ENCODE measurements at regions not wholly inside any gene's neighbourhood (a gene's known extent, or its start where the extent isn't known, plus 50 kb on each side); places are given as distances from the start of the nearest gene placed in this dataset.
"Not testable (repeated sequence)": the region's sequence is repeated elsewhere in the genome, so short reads cannot be mapped to it uniquely, and the experiment has no call there.

DNA sequence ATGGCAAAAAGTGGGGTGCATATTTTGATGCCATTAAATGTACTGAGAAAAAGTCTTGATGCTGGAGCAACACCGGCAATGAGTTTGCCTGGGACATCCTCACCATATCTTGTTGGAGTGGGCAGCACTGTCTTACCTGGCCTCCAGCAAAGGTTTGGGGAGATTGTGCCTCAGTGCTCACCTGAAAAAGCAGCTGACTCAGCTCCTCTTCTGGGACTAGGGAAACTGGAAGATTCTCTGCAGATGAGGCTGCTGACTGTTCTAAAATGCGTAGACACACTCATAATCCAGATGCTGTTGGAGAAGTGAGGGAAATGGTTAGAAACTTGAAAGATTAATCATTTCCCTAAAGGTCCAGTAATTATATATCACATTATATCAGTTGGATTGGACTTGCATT is 593.7 kb upstream of the HS3ST1 start:
- no peak for DNase-seq

DNA sequence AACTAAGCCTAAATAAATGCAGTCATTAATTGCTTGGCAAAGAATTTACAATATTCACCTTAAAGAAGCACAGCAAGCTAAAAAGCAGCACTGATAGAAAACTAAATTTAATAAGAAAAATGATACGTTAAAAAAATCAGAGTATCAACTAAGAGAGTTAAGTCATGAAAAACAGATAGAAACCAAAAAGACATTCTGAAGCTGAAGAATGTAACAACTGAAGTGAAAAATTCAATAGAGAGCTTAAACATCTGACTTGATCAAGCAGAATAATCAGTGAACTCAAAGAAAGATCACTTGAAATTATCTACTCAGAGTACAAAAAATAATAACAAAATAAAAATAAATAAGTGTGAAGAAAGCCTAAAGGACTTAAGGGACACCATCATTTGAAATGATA is 588.0 kb upstream of the HS3ST1 start:
- no peak for DNase-seq

DNA sequence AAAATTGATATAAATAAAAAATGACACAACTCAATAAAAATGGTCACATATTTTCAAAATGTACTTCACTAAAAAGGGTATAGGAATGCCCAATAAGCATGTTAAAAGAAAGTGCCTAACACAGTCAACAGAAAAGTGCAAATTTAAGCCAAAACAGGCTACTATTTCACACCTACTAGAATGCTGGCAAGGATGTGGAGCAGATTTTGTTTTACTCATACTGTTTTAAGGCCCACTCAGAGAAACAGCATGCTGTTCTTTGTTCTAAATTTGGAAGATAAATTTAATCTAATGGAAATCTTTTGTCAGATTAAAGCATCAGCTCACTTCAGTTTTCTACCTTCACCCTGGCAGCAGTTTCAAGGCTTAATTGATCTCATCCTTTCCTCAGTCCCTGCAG is 576.8 kb upstream of the HS3ST1 start:
- DNase-seq: no peak

GRCh38 chr4:11996581-11996980 is 567.9 kb upstream of the HS3ST1 start:
- DNase-seq: not testable (repeated sequence)

- no peak for DNase-seq
These were observed 548.1 kb upstream of the HS3ST1 start for GRCh38 chr4:11976726-11977263.

GRCh38 chr4:11973270-11973669 is 544.6 kb upstream of the HS3ST1 start:
- DNase-seq: no peak

DNA sequence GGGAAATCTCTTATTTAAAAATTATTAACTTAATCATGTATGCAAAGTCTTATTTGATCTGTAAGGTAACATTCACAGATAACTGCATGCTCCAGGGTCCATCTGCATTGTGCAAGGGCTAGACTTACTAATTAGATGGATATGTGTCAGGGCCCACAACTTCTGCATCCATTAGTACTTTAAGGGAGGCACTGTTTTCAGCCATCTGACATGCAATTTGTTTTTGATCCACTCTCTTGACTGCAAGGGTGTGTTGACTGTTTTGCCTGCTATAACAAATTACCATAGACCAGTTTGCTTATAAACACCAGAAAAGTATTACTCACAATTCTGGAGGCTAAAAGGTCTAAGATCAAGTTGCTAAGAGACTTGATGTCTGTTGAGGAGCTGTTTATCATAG is 542.1 kb upstream of the HS3ST1 start:
- DNase-seq: no peak

GRCh38 chr4:11966782-11967181 is 538.1 kb upstream of the HS3ST1 start:
- DNase-seq: no peak

DNA sequence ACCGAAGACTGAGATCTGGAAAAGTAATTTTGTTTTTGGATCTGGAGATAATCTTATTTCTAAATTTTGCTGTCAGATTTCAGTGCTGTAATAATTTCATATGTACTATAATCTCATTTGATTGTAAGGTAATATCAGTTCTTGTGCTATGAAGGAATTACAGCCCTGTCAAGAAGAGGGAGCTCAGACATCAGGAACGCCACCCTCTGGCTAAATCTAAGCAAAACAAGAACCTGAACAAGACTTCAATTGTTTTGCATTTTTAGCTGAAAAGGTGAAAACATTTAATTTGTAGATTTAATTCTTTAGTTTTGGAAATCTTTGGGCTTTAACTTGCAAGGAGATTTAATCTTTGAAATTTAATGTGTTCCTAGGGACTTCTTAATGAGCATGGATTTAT is 525.4 kb upstream of the HS3ST1 start:
- DNase-seq: no peak

DNA sequence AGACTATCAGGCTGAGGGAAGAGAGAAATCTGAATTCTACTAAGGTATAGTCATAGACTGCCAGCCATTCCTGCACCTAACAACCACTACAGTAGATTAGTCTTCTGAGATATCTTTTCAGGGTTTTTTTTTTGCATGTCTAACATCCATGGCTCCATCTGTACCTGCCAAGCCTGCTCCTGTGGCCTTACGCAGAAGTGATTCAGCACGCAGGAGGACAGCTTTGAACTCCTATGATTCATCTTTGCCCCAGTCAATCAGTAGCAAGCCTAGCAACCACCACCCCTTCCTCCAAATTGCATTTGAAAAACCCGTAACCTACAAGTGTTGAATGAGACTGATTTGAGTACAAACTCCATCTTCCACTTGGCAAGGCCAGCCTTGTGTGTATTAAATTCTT is 520.7 kb upstream of the HS3ST1 start:
- no peak for DNase-seq

GRCh38 chr4:11947629-11948028 is 518.9 kb upstream of the HS3ST1 start:
- not testable (repeated sequence) for DNase-seq

DNA sequence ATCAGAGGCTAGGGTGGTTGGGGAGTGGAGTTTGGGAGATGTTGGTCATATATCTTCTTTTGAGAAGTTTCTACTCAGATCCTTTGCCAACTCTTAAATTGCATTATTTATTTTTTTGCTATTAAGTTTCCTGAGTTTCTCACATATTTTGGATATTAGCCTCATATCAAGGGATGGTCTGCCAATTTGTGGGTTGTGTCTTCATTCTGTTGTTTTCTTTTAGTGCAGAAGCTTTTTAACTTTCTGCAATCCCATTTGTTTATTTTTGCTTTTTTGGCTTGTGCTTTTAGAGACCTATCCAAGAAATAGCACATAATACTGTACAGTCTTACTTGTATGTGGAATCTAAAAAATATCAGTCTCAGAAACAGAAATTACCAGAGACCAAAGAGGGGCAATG is 509.2 kb upstream of the HS3ST1 start:
- DNase-seq: no peak

- no peak for DNase-seq
These were observed 502.6 kb upstream of the HS3ST1 start for GRCh38 chr4:11931266-11931820.

DNA sequence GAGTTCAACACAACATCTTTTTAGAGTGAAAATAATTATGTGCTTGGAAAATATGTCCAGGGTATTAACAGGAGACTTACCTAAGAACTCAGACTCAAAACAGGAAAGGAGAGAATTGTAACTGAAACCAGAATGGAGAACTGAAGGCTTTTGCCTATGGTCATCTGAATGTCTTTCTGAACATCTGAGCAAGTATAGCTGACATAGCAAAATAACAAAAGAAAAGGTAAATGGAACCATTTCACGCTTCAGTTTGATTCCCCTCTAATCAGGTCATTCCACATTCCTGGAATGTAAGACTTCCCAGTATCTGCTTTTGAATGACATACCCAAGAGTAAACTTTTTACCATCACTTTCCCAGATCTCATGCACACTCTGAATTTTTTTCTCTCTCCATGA is 500.4 kb upstream of the HS3ST1 start:
- DNase-seq: no peak

GRCh38 chr4:11919316-11919715 is 490.6 kb upstream of the HS3ST1 start:
- DNase-seq: no peak

GRCh38 chr4:11914406-11914805 is 485.7 kb upstream of the HS3ST1 start:
- DNase-seq: no peak

- no peak for DNase-seq
These were observed 484.2 kb upstream of the HS3ST1 start for GRCh38 chr4:11912886-11913285.

GRCh38 chr4:11910812-11911211 is 482.1 kb upstream of the HS3ST1 start:
- DNase-seq: no peak

- DNase-seq: no peak
These were observed 480.0 kb upstream of the HS3ST1 start for GRCh38 chr4:11908712-11909111.

- no peak for DNase-seq
These were observed 479.5 kb upstream of the HS3ST1 start for GRCh38 chr4:11908205-11908604.

GRCh38 chr4:11904846-11905739 is 476.4 kb upstream of the HS3ST1 start:
- no peak for DNase-seq

GRCh38 chr4:11904117-11904535 is 475.4 kb upstream of the HS3ST1 start:
- no peak for DNase-seq

- no peak for DNase-seq
These were observed 472.4 kb upstream of the HS3ST1 start for GRCh38 chr4:11901089-11901488.

GRCh38 chr4:11900359-11900758 is 471.7 kb upstream of the HS3ST1 start:
- DNase-seq: no peak

All from CD4-positive, alpha-beta T cell treated with Interferon gamma for 1 hour (primary cell).